ENCODE measurements at regions not wholly inside any gene's neighbourhood (a gene's known extent, or its start where the extent isn't known, plus 50 kb on each side); places are given as distances from the start of the nearest gene placed in this dataset.

- no peak overlapping the region for H3K27ac ChIP-seq (ENCODE audit: low read length)
- H4K20me1 ChIP-seq (ENCODE audit: insufficient read depth, low read length), result no peaks in the 10 kb centered on the region
- no peaks in the 10 kb centered on the region for H3K79me2 ChIP-seq (ENCODE audit: low read length)
- no peaks in the 10 kb centered on the region for H3K9me3 ChIP-seq (replicated peaks; ENCODE audit: insufficient read depth, low read length)
- no peak overlapping the region for H3K9ac ChIP-seq (ENCODE audit: low read length)
- H3F3A ChIP-seq (ENCODE audit: insufficient read depth, low read length), result no peaks in the 10 kb centered on the region
- H3K4me3 ChIP-seq (ENCODE audit: low read length), result no peak overlapping the region
- no peak for DNase-seq
- no peaks in the 10 kb centered on the region for H3K27me3 ChIP-seq (replicated peaks; ENCODE audit: insufficient read depth, low read length)
- H3K36me3 ChIP-seq (replicated peaks; ENCODE audit: insufficient read depth, low read length), result no peaks in the 10 kb centered on the region
- H3K4me2 ChIP-seq (ENCODE audit: low read depth, low read length), result no peak overlapping the region
- TF ChIP-seq CTCF (IDR thresholded peaks at IDR 0.05; ENCODE audit: low read length), result no peak
- no peak for TF ChIP-seq EZH2 (optimal IDR thresholded peaks at IDR 0.05; ENCODE audit: low read depth, low read length)
- TF ChIP-seq EZH2phosphoT487 (IDR thresholded peaks at IDR 0.05; ENCODE audit: low read length), result no peak
- no peaks in the 10 kb centered on the region for H3K4me1 ChIP-seq (ENCODE audit: low read length)
- H2AFZ ChIP-seq (ENCODE audit: low read length), result no peak overlapping the region
- H3K9me2 ChIP-seq (replicated peaks; ENCODE audit: insufficient read depth, low read length), result no peaks in the 10 kb centered on the region
These were observed 54.1 kb upstream of the TMEM161B start for GRCh38 chr5:88322785-88323184.

Measured in MM.1S (cell line).